Activated T-helper 17 cell treated with anti-CD3 and anti-CD28 coated beads, Interleukin-2, amount 50 U/mL, for 72 hours (primary cell): ENCODE measurements at regions not wholly inside any gene's neighbourhood (a gene's known extent, or its start where the extent isn't known, plus 50 kb on each side); places are given as distances from the start of the nearest gene placed in this dataset.
A peak's percentile ranks its signal among the peaks of the same experiment; 100 is the strongest.

Experiments used
- ATAC-seq: fragments of 150-1000 bp; cut with Tn5 transposase; replicated peaks from 2 replicates; pipeline ENCODE4 v1.10.0; 2021; ENCODE audit warnings: mild to moderate bottlenecking, moderate library complexity
- H3K27ac Mint-ChIP-seq: one replicate; pipeline ENCODE4 v1.8.0; 2022; ENCODE audit warnings: mixed read lengths
- H3K27me3 Mint-ChIP-seq: one replicate; pipeline ENCODE4 v1.8.0; 2022; ENCODE audit warnings: mixed read lengths
- H3K36me3 Mint-ChIP-seq: one replicate; pipeline ENCODE4 v1.8.0; 2022; ENCODE audit warnings: low read depth, mild to moderate bottlenecking, mixed read lengths
- H3K4me1 Mint-ChIP-seq: one replicate; pipeline ENCODE4 v1.8.0; 2022; ENCODE audit warnings: mixed read lengths
- H3K4me3 Mint-ChIP-seq: one replicate; pipeline ENCODE4 v1.8.0; 2022; ENCODE audit warnings: mild to moderate bottlenecking, mixed read lengths
- H3K9me3 Mint-ChIP-seq: one replicate; pipeline ENCODE4 v1.8.0; 2022; ENCODE audit warnings: mixed read lengths

DNA sequence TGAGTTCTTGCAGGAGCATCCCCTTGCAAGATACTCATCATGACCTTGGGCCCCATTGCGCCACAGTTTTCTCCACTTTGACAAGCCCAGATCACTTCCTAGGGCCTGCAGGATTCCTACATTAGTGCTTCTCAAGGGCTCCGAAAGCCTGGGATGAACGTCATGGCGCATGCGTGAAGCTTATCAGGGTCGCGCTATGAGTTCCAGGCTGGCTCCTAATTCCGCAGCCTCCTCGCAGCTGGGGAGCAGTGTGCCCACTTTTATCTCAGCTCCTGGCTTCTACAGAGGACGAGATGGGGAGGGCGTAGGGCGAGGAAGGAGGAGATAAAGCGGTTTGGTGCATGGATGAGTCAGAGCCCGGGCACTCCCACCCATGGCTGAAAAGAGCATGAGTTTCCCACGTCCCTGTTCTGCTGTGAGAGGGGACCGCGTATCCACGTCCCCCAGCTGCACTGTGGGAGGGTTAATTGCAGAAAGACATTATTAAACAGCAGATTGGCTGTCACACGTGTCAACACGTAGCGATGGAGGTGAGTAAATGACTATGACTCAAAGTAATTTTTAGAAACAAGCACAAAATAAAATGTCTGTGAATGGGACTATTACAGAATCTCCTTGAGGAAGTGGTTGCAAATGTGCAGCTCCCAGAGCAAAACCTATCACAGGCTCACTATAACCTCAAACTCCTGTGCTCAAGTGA lies 72.9 kb upstream of the DSP start:
- peak; percentile 34 for ATAC-seq
- H3K36me3 Mint-ChIP-seq, result no peaks in the 10 kb centered on the region
- H3K27ac Mint-ChIP-seq, result no peak overlapping the region
- H3K27me3 Mint-ChIP-seq, result peaks cover 17% of the 10 kb centered on the region
- H3K9me3 Mint-ChIP-seq, result no peaks in the 10 kb centered on the region
- peak overlapping the region; percentile 21 for H3K4me3 Mint-ChIP-seq
- H3K4me1 Mint-ChIP-seq, result peaks cover 5% of the 10 kb centered on the region

DNA sequence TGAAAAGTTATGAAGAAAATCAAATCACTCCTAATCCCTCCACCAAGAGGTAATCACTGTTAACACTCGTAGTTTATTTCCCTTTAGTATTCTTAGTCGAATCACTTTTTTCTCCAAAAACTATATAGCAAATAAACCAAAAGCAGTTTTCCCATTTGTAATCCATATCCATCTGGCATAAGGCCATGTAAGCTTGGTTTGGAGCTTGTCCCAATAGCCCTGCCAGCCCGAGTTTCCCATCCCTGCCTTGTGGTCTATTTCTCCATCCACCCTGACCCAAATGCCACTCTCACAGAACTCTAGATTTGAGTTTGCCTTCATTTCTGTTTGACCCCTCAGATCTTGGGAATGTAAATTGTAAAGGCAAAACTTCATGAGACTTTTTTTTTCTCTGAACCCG lies 71.8 kb upstream of the DSP start:
- ATAC-seq, result no peak
- no peaks in the 10 kb centered on the region for H3K36me3 Mint-ChIP-seq
- no peak overlapping the region for H3K4me3 Mint-ChIP-seq
- H3K4me1 Mint-ChIP-seq, result peaks cover 5% of the 10 kb centered on the region
- no peaks in the 10 kb centered on the region for H3K9me3 Mint-ChIP-seq
- H3K27ac Mint-ChIP-seq, result no peak overlapping the region
- peaks cover 21% of the 10 kb centered on the region for H3K27me3 Mint-ChIP-seq

GRCh38 chr6:7471171-7471570 lies 70.3 kb upstream of the DSP start:
- peaks cover 5% of the 10 kb centered on the region for H3K4me1 Mint-ChIP-seq
- H3K27me3 Mint-ChIP-seq, result peaks cover 21% of the 10 kb centered on the region
- H3K9me3 Mint-ChIP-seq, result no peaks in the 10 kb centered on the region

DNA sequence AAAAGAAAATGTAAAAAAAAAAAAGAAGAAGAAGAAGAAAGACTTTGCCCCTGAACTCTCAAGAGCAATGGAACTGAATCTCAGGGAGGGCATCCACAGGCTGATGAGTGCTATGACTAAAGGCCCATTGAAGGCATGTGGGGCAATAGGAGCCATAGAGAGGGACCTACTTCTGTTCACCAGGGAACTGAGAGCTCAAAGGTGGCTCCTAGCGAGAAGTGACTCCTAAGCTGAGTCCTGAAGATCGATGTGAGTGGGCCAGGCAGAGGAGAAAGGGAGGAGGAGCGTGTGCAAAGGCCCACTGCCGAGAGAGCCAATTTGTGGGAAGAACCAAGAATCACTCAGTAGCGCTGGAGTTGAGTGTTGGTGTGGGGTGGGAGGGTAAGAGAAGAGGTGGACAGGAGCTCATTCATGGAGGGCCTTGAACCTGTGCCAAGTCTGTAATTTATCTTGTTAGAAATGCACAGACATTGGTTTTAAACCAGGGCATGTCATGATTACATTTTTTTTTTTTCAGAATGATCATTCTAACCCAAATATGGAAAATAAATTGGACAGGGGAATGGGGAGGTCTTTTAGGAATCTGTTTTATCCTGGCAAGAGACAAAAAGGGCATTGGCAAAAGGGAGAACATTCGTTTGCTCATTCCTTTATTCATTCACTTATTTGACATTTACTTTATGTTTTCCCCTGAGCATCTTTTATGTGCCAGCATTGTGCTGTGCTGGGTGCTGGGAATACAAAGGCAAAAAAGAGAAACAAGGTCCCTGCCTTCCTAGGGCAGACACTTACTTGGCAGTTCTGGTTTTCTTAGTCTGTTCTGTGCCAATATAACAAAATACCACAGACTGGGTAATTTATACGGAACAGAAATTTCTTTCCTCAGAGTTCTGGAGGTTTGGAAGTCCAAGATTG lies 67.4 kb upstream of the DSP start:
- Mint-ChIP-seq H3K4me3 (no peak overlapping the region), H3K9me3 (no peaks in the 10 kb centered on the region), H3K27me3 (peaks cover 14% of the 10 kb centered on the region), H3K27ac (no peak overlapping the region), H3K4me1 (no peaks in the 10 kb centered on the region), H3K36me3 (no peaks in the 10 kb centered on the region)
- no peak for ATAC-seq

More at GRCh38 chr6:7471171-7471570, 70.3 kb upstream of the DSP start:
- Mint-ChIP-seq H3K4me3 (no peak overlapping the region), H3K36me3 (no peaks in the 10 kb centered on the region), H3K27ac (no peak overlapping the region)
- no peak for ATAC-seq

DNA sequence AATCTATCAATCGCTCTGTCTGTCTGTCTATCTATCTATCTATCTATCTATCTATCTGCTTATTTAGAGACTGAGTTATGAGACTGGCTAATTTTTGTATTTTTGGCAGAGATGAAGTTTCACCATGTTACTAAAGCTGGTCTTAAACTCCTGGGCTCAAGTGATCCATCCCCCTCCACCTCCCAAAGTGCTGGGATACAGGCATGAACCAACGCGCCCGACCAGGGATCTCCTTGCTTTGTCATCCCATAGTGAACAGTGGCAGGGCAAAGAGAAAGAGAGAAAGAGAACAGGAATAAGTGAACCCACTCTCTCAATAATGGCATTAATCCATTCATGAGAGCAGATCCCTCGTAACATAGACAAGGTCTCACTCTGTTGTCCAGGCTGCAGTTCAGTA lies 66.4 kb upstream of the DSP start:
- Mint-ChIP-seq H3K4me1 (no peaks in the 10 kb centered on the region), H3K4me3 (no peak overlapping the region), H3K27me3 (peaks cover 14% of the 10 kb centered on the region), H3K36me3 (no peaks in the 10 kb centered on the region), H3K27ac (no peak overlapping the region), H3K9me3 (no peaks in the 10 kb centered on the region)
- ATAC-seq, result no peak

DNA sequence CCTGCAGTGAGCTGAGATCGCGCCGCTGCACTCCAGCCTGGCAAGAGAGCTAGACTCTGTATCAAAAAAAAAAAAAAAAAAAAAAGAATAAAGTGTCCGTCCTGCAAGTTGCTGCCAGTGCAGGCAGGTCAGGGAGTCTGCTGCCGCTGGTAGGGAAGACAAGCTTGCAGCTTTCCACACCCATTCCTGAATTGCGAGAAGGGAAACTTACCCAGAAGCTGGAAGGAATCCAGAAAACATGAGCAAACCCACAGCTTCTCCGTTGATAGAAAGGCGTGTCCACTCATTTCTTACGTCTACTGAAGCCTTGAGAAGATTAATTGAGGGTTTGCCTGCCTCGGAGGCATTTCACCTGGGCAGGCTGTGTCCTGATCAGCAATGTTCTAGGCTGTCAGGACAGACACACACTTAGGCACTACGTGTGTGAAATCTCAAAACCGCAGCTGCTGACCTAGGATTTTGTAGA lies 61.6 kb upstream of the DSP start:
- H3K27ac Mint-ChIP-seq, result no peak overlapping the region
- H3K4me1 Mint-ChIP-seq, result no peaks in the 10 kb centered on the region
- H3K4me3 Mint-ChIP-seq, result no peak overlapping the region
- no peaks in the 10 kb centered on the region for H3K9me3 Mint-ChIP-seq
- no peaks in the 10 kb centered on the region for H3K36me3 Mint-ChIP-seq
- no peak for ATAC-seq
- H3K27me3 Mint-ChIP-seq, result no peaks in the 10 kb centered on the region

DNA sequence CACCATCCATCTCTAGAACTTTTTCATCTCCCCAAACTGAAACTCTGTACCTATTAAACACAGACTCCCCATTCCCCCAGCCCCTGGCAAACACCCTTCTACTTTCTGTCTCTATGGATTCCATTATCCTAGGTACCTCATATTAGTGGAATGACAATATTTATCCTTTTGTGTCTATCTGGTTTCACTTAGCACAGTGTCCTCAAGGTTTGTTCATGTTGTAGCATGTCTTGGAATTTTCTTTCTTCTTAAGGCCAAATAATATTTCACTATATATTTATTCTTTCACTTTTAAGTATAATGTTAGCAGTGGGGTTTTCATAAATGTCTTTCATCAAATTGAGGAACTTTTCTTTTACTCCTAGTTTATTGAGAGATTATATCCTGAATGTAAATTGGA lies 56.8 kb upstream of the DSP start:
- H3K27ac Mint-ChIP-seq, result no peak overlapping the region
- peaks cover 3% of the 10 kb centered on the region for H3K27me3 Mint-ChIP-seq
- H3K9me3 Mint-ChIP-seq, result no peaks in the 10 kb centered on the region
- no peak overlapping the region for H3K4me3 Mint-ChIP-seq
- H3K4me1 Mint-ChIP-seq, result no peaks in the 10 kb centered on the region
- no peaks in the 10 kb centered on the region for H3K36me3 Mint-ChIP-seq
- no peak for ATAC-seq

DNA sequence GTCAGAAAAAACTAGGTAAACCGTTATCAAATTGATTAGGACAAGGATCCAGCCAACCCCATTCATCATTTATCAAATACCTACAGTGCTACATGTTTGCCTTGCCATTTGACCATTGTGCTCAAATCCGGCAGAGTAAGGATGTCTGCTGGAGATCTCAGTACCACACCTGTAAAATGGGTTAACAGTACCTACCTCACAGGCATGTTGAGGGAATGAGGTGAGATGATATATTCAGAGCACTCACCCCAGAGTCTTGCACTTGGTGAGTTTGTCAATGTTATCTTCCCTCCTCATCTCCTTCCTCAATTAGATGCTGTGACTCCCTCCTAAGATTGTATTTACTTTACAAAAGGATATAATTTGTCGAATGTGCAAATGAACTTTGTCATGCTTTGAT lies 54.5 kb upstream of the DSP start:
- Mint-ChIP-seq H3K27me3 (peaks cover 3% of the 10 kb centered on the region), H3K36me3 (no peaks in the 10 kb centered on the region), H3K4me3 (no peak overlapping the region), H3K27ac (no peak overlapping the region), H3K4me1 (no peaks in the 10 kb centered on the region), H3K9me3 (no peaks in the 10 kb centered on the region)
- no peak for ATAC-seq

- Mint-ChIP-seq H3K4me1 (no peaks in the 10 kb centered on the region), H3K9me3 (no peaks in the 10 kb centered on the region), H3K27me3 (peaks cover 6% of the 10 kb centered on the region), H3K4me3 (no peak overlapping the region), H3K36me3 (no peaks in the 10 kb centered on the region), H3K27ac (no peak overlapping the region)
- no peak for ATAC-seq
These were observed 53.0 kb upstream of the DSP start for GRCh38 chr6:7488494-7488893.

DNA sequence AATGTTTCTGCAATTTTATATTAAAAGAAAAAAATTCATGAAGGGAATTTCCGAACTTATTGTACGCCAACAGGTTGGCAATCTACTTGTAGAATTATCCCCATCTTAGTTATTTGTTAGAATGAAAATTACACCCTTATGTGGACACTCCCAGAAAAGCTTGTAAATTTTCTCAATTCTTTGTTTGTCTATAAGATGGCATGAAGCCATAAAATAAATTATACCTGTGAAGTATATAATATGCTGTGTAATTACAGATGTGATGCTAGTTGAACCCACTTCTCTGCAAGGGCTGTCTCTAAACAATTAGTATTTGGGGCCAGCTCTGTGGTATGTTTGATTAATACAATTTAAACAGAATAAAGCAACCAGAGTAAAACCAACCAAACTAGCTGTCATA lies 52.1 kb upstream of the DSP start:
- no peak overlapping the region for H3K4me3 Mint-ChIP-seq
- H3K9me3 Mint-ChIP-seq, result no peaks in the 10 kb centered on the region
- H3K4me1 Mint-ChIP-seq, result no peaks in the 10 kb centered on the region
- no peak for ATAC-seq
- H3K27me3 Mint-ChIP-seq, result peaks cover 12% of the 10 kb centered on the region
- no peaks in the 10 kb centered on the region for H3K36me3 Mint-ChIP-seq
- no peak overlapping the region for H3K27ac Mint-ChIP-seq
